SU-DHL-6 (cell line): ENCODE measurements at regions not wholly inside any gene's neighbourhood (a gene's known extent, or its start where the extent isn't known, plus 50 kb on each side); places are given as distances from the start of the nearest gene placed in this dataset.

Experiments
- H2AFZ ChIP-seq: fragments of 200-600 bp; sonication (generic); 2 replicates; pipeline ENCODE4 v1.6.1; 2014; ENCODE audit warnings: low read depth, mild to moderate bottlenecking, moderate library complexity, mixed read lengths, antibody characterized with exemption, low read length; ENCODE audit not compliant: severe bottlenecking
- H3F3A ChIP-seq: fragments of 200-600 bp; shearing (Covaris generic); 2 replicates; pipeline ENCODE4 v1.6.0; 2016; ENCODE audit warnings: antibody characterized with exemption, mild to moderate bottlenecking; ENCODE audit not compliant: insufficient read depth
- H3K27ac ChIP-seq: fragments of 200-600 bp; sonication (generic); 2 replicates; pipeline ENCODE4 v1.5.1; 2016; ENCODE audit warnings: low read depth, mild to moderate bottlenecking, low read length, moderate library complexity, mixed read lengths
- H3K27me3 ChIP-seq: fragments of 200-600 bp; sonication (generic), shearing (Covaris generic); 2 replicates; pipeline ENCODE4 v1.6.0; 2014; ENCODE audit warnings: mild to moderate bottlenecking, low read length
- H3K36me3 ChIP-seq: fragments of 200-600 bp; sonication (generic); 2 replicates; pipeline ENCODE4 v1.6.1; 2014; ENCODE audit warnings: mild to moderate bottlenecking, low read length, mixed read lengths
- H3K4me2 ChIP-seq: fragments of 300-600, 200-600 bp; shearing (Covaris generic), sonication (generic); 2 replicates; pipeline ENCODE4 v1.6.0; 2014; ENCODE audit warnings: low read length, low read depth, mild to moderate bottlenecking; ENCODE audit not compliant: poor library complexity, severe bottlenecking
- H3K4me3 ChIP-seq: fragments of 200-600 bp; sonication (generic); 2 replicates; pipeline ENCODE4 v1.5.1; 2014; ENCODE audit warnings: antibody characterized with exemption, low read length, mild to moderate bottlenecking, mixed read lengths; ENCODE audit not compliant: insufficient read depth, poor library complexity, severe bottlenecking
- H3K79me2 ChIP-seq: fragments of 200-600 bp; sonication (generic); 2 replicates; pipeline ENCODE4 v1.6.1; 2014; ENCODE audit warnings: mild to moderate bottlenecking, low read length, moderate library complexity; ENCODE audit not compliant: insufficient read depth
- H3K9ac ChIP-seq: fragments of 200-600 bp; sonication (generic); 2 replicates; pipeline ENCODE4 v1.7.0; 2014; ENCODE audit warnings: mild to moderate bottlenecking, low read length
- H3K9me2 ChIP-seq: fragments of 200-600 bp; sonication (generic); replicated peaks from 2 replicates; pipeline ENCODE4 v1.6.1; 2014; ENCODE audit warnings: low read length; ENCODE audit not compliant: insufficient read depth
- H3K9me3 ChIP-seq: fragments of 200-600 bp; sonication (generic); 2 replicates; pipeline ENCODE4 v1.6.1; 2014; ENCODE audit warnings: low read length, mixed read lengths; ENCODE audit not compliant: insufficient read depth
- H4K20me1 ChIP-seq: fragments of 200-600 bp; sonication (generic); 2 replicates; pipeline ENCODE4 v1.6.1; 2014; ENCODE audit warnings: low read depth, mild to moderate bottlenecking, antibody characterized with exemption, low read length, moderate library complexity, mixed read lengths
- CTCF ChIP-seq: fragments of 200-600 bp; sonication (generic); IDR thresholded peaks from one replicate; pipeline ENCODE4 v1.5.1; 2017; ENCODE audit warnings: antibody characterized with exemption, mild to moderate bottlenecking, low read length, moderate library complexity; ENCODE audit not compliant: insufficient read depth, poor library complexity, severe bottlenecking
- EZH2phosphoT487 ChIP-seq: fragments of 200-600 bp; sonication (generic), shearing (Covaris generic); conservative IDR thresholded peaks from 2 replicates; pipeline ENCODE4 v1.6.1; 2018; ENCODE audit warnings: mild to moderate bottlenecking, antibody characterized with exemption, low read length, moderate library complexity, mixed read lengths

GRCh38 chr13:76620036-76620435 is 266.2 kb downstream of the KCTD12 start:
- no peaks in the 10 kb centered on the region for H3K9me2 ChIP-seq
- no peak overlapping the region for H3K4me3 ChIP-seq
- no peak overlapping the region for H3K9ac ChIP-seq
- no peaks in the 10 kb centered on the region for H3F3A ChIP-seq
- no peak for TF ChIP-seq EZH2phosphoT487
- TF ChIP-seq CTCF = no peak
- H2AFZ ChIP-seq = no peak overlapping the region
- no peaks in the 10 kb centered on the region for H3K79me2 ChIP-seq
- no peaks in the 10 kb centered on the region for H3K9me3 ChIP-seq
- H3K27me3 ChIP-seq = no peaks in the 10 kb centered on the region
- no peak overlapping the region for H3K27ac ChIP-seq
- no peaks in the 10 kb centered on the region for H4K20me1 ChIP-seq
- H3K36me3 ChIP-seq = no peaks in the 10 kb centered on the region
- H3K4me2 ChIP-seq = no peak overlapping the region

- no peak overlapping the region for H3K9ac ChIP-seq
- no peaks in the 10 kb centered on the region for H3K9me3 ChIP-seq
- no peaks in the 10 kb centered on the region for H3F3A ChIP-seq
- no peak overlapping the region for H3K4me2 ChIP-seq
- no peaks in the 10 kb centered on the region for H4K20me1 ChIP-seq
- H3K4me3 ChIP-seq = no peak overlapping the region
- no peak overlapping the region for H2AFZ ChIP-seq
- H3K9me2 ChIP-seq = no peaks in the 10 kb centered on the region
- H3K79me2 ChIP-seq = no peaks in the 10 kb centered on the region
- no peaks in the 10 kb centered on the region for H3K27me3 ChIP-seq
- TF ChIP-seq CTCF = no peak
- TF ChIP-seq EZH2phosphoT487 = no peak
- no peaks in the 10 kb centered on the region for H3K36me3 ChIP-seq
- no peak overlapping the region for H3K27ac ChIP-seq
Measured at GRCh38 chr13:76619631-76620030, 266.6 kb downstream of the KCTD12 start.

- Histone ChIP-seq H3K9me3 (no peaks in the 10 kb centered on the region), H3K36me3 (no peaks in the 10 kb centered on the region), H3K27me3 (no peaks in the 10 kb centered on the region), H3K27ac (no peak overlapping the region), H3K9me2 (no peaks in the 10 kb centered on the region), H3K4me3 (no peak overlapping the region), H2AFZ (no peak overlapping the region), H4K20me1 (no peaks in the 10 kb centered on the region), H3K4me2 (no peak overlapping the region), H3F3A (no peaks in the 10 kb centered on the region), H3K79me2 (no peaks in the 10 kb centered on the region), H3K9ac (no peak overlapping the region)
- TF ChIP-seq EZH2phosphoT487 = no peak
- TF ChIP-seq CTCF = no peak
Measured at GRCh38 chr13:76610819-76611415, 275.3 kb downstream of the KCTD12 start.
